Activated CD4-positive, alpha-beta T cell treated with anti-CD3 and anti-CD28 coated beads, Interleukin-2, amount 10 ng/mL, durations not matched to agents 7 days and 5 days (primary cell): ENCODE measurements at regions not wholly inside any gene's neighbourhood (a gene's known extent, or its start where the extent isn't known, plus 50 kb on each side); places are given as distances from the start of the nearest gene placed in this dataset.

Experiments
- CTCF ChIA-PET: fragments of 350-600 bp; sonication (Branson Sonifier 250); formaldehyde crosslinking; loops from one replicate; lab custom pipeline; 2021; ENCODE audit warnings: antibody characterized with exemption; lab: Charles Lee
- POLR2A ChIA-PET: fragments of 350-600 bp; sonication (Branson Sonifier 250); formaldehyde crosslinking; loops from one replicate; lab custom pipeline; 2021; ENCODE audit warnings: antibody characterized with exemption; lab: Charles Lee
- DNase-seq: peaks from one replicate; pipeline ENCODE4 v3.0.0-alpha.2; 2020
- H3K27ac Mint-ChIP-seq: one replicate; pipeline ENCODE4 v1.8.0; 2021; ENCODE audit warnings: mild to moderate bottlenecking, moderate library complexity, mixed read lengths
- H3K27me3 Mint-ChIP-seq: one replicate; pipeline ENCODE4 v1.8.0; 2021; ENCODE audit warnings: mixed read lengths
- H3K36me3 Mint-ChIP-seq: one replicate; pipeline ENCODE4 v1.8.0; 2021; ENCODE audit warnings: low read depth, mixed read lengths
- H3K4me1 Mint-ChIP-seq: one replicate; pipeline ENCODE4 v1.8.0; 2021; ENCODE audit warnings: mixed read lengths
- H3K4me3 Mint-ChIP-seq: one replicate; pipeline ENCODE4 v1.8.0; 2021; ENCODE audit warnings: mild to moderate bottlenecking, moderate library complexity, mixed read lengths
- H3K9me3 Mint-ChIP-seq: one replicate; pipeline ENCODE4 v1.8.0; 2021; ENCODE audit warnings: mixed read lengths

- ChIA-PET CTCF (no interaction called here), POLR2A (no interaction called here)
- no peak for DNase-seq
- Mint-ChIP-seq H3K4me1 (no peaks in the 10 kb centered on the region), H3K4me3 (no peak overlapping the region), H3K27ac (no peak overlapping the region), H3K36me3 (no peaks in the 10 kb centered on the region), H3K27me3 (no peaks in the 10 kb centered on the region), H3K9me3 (peaks cover 33% of the 10 kb centered on the region)
These were observed 1087.0 kb upstream of the AUTS2 start for GRCh38 chr7:68511281-68511680.

- ChIA-PET POLR2A (no interaction called here), CTCF (no interaction called here)
- H3K4me3 Mint-ChIP-seq: no peak overlapping the region
These were observed 1085.8 kb upstream of the AUTS2 start for GRCh38 chr7:68512466-68512865.

DNA sequence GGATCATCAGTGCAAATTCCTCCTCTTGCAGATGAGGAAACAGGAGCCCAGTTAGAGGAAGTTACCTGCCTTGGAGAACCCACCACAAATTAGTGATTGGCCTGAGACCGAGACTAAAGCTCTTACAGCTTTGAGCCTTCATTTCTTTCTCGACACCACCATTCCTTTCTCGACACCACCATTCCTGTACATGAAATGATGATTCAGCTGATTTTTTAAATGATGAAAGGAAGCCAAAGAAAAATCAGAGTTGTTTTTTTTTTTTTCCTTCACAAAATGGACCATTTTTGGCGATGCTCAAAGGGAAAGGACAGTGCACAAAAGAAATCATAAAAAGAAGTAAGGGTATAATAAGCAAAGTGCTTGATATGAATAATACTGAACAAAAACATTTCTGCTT is 1080.2 kb upstream of the AUTS2 start:
- ChIA-PET CTCF (interaction anchor here (0.6 kb wide), 1 partner anchor 875 kb away, joined by 3 read pairs; no protein-coding TSS in a partner anchor), POLR2A (no interaction called here)
- H3K36me3 Mint-ChIP-seq: no peaks in the 10 kb centered on the region
- no peak overlapping the region for H3K4me3 Mint-ChIP-seq
- no peak overlapping the region for H3K27ac Mint-ChIP-seq
- H3K27me3 Mint-ChIP-seq: no peaks in the 10 kb centered on the region
- no peaks in the 10 kb centered on the region for H3K4me1 Mint-ChIP-seq
- DNase-seq: no peak
- peaks cover 23% of the 10 kb centered on the region for H3K9me3 Mint-ChIP-seq

More at GRCh38 chr7:68512466-68512865, 1085.8 kb upstream of the AUTS2 start:
- no peaks in the 10 kb centered on the region for H3K27me3 Mint-ChIP-seq
- H3K9me3 Mint-ChIP-seq: peaks cover 30% of the 10 kb centered on the region
- no peaks in the 10 kb centered on the region for H3K36me3 Mint-ChIP-seq
- no peak for DNase-seq
- no peaks in the 10 kb centered on the region for H3K4me1 Mint-ChIP-seq
- H3K27ac Mint-ChIP-seq: no peak overlapping the region

DNA sequence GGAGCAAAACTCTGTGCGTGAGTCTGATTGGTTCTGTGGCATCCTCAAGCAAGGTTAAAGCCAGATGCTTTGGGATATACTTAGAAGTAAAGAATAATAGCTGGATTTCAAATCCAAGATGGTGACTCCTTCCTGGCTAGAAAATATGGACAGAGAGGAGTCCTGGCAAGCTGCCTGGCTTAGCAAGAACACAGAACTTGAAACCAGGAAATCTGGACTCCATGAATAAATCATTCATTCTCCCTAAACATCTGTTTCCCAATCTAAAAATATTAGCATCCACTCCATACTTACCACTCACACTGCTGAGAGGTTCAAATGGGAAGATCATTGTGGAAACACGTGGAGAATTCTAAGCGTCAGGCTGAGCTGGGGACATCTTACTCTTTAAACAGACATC is 1074.1 kb upstream of the AUTS2 start:
- peaks cover 31% of the 10 kb centered on the region for H3K9me3 Mint-ChIP-seq

GRCh38 chr7:68529221-68529620 is 1069.1 kb upstream of the AUTS2 start:
- no peak for DNase-seq
- no peak overlapping the region for H3K27ac Mint-ChIP-seq
- peaks cover 19% of the 10 kb centered on the region for H3K9me3 Mint-ChIP-seq
- H3K4me3 Mint-ChIP-seq: no peak overlapping the region
- H3K36me3 Mint-ChIP-seq: no peaks in the 10 kb centered on the region
- H3K27me3 Mint-ChIP-seq: no peaks in the 10 kb centered on the region
- ChIA-PET CTCF (no interaction called here), POLR2A (no interaction called here)
- no peaks in the 10 kb centered on the region for H3K4me1 Mint-ChIP-seq

More for the DNA sequence above, 1074.1 kb upstream of the AUTS2 start:
- ChIA-PET CTCF (no interaction called here), POLR2A (no interaction called here)
- H3K27me3 Mint-ChIP-seq: no peaks in the 10 kb centered on the region
- H3K36me3 Mint-ChIP-seq: no peaks in the 10 kb centered on the region
- no peak for DNase-seq
- H3K4me1 Mint-ChIP-seq: no peaks in the 10 kb centered on the region
- H3K27ac Mint-ChIP-seq: no peak overlapping the region
- H3K4me3 Mint-ChIP-seq: no peak overlapping the region

GRCh38 chr7:68535266-68535665 is 1063.0 kb upstream of the AUTS2 start:
- DNase-seq: no peak
- Mint-ChIP-seq H3K9me3 (peaks cover 4% of the 10 kb centered on the region), H3K4me1 (no peaks in the 10 kb centered on the region), H3K27me3 (no peaks in the 10 kb centered on the region), H3K36me3 (no peaks in the 10 kb centered on the region), H3K27ac (no peak overlapping the region), H3K4me3 (no peak overlapping the region)
- ChIA-PET POLR2A (no interaction called here), CTCF (no interaction called here)

DNA sequence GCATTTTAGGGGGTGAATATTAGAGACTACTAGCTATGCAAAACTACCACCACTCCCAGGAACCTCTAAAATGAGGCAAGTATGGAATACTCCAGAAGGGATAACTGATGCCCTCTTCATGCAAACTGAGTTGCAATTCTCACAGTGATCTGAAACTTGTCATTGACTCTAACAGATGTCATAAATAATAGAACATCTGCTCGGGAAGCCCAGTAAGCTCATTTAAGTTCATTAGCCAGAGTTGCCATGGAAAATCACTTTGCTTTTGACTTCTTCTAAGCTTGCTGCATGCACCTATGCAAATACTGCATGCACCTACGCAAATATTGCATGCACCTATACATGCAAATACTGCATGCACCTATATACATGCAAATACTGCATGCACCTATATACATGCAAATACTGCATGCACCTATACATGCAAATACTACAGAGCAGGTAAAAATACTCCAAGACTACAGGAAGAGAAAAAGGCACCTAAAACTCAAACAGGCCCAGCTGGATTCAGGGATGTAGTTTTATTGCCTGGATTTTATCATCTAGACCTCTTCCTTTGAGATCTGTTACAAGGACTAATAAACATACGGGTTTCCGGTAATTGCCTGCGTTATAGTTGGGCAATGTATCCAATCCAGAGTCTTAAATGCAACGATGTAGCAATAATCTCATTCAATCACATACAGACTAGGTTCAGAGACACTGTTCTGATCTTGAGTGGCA is 1061.1 kb upstream of the AUTS2 start:
- H3K27me3 Mint-ChIP-seq: no peaks in the 10 kb centered on the region
- no peak overlapping the region for H3K4me3 Mint-ChIP-seq
- ChIA-PET CTCF (interaction anchor here (0.6 kb wide), 1 partner anchor 835 kb away, joined by 4 read pairs; no protein-coding TSS in a partner anchor), POLR2A (no interaction called here)
- H3K27ac Mint-ChIP-seq: no peak overlapping the region
- no peaks in the 10 kb centered on the region for H3K4me1 Mint-ChIP-seq
- no peaks in the 10 kb centered on the region for H3K36me3 Mint-ChIP-seq
- DNase-seq: no peak
- H3K9me3 Mint-ChIP-seq: peaks cover 6% of the 10 kb centered on the region

DNA sequence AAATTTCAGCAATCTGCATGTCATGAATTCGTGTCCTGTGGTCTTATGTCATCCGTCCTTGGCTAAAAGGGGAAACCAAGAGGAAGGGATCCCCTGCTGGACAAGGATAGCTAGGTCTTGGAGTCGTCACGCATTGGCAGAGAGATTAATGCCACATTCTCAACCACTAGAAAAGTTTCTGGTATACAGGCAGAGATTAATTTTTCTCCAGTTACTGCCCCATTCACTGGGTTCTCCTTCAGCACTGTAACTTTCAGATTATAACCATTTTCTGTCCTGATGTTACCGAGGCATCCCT is 1060.6 kb upstream of the AUTS2 start:
- Mint-ChIP-seq H3K27ac (no peak overlapping the region), H3K27me3 (no peaks in the 10 kb centered on the region), H3K4me1 (no peaks in the 10 kb centered on the region), H3K9me3 (peaks cover 6% of the 10 kb centered on the region), H3K4me3 (no peak overlapping the region), H3K36me3 (no peaks in the 10 kb centered on the region)
- CTCF ChIA-PET: no interaction called here
- no peak for DNase-seq
- POLR2A ChIA-PET: no interaction called here

DNA sequence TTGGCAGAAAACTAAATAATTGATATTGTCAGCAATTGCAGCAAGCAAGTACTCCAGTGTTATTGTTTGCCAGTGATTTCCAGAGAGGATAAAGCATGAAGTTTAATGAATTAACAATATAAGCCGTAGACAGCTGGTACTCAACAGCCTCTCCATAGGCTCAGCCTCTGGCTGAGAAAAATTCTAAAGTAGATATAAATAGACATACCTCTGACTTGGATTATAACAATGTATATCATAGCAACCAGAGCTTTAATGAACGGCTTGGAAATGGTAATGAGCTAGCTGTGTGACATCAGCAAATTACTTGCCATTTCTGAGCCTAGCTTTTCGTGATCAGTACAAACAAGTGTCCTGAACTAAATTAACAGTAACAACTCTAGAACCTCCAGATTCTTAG is 1055.4 kb upstream of the AUTS2 start:
- H3K9me3 Mint-ChIP-seq: peaks cover 17% of the 10 kb centered on the region
- H3K27me3 Mint-ChIP-seq: no peaks in the 10 kb centered on the region
- ChIA-PET CTCF (no interaction called here), POLR2A (no interaction called here)
- H3K4me3 Mint-ChIP-seq: no peak overlapping the region
- no peak for DNase-seq
- H3K36me3 Mint-ChIP-seq: no peaks in the 10 kb centered on the region
- no peak overlapping the region for H3K27ac Mint-ChIP-seq
- no peaks in the 10 kb centered on the region for H3K4me1 Mint-ChIP-seq

DNA sequence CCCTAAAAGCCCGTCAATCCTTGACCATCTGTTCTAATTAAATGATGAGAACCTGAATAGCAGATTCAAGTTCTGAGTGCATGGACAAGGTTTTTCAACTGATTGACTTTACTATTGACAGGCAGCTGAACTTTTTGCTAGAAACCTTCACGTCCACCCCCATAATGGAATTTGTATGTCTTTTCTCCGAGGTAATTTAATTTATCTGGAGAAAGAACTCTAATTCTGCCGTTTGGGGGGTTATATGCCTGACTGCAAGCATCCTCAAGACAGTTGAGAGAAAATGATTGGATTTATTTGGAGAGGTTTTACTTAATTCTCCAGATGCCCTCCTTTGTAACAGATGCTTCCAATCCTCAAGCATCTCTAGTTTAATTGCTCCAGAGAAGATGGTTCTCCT is 1053.4 kb upstream of the AUTS2 start:
- Mint-ChIP-seq H3K27me3 (no peaks in the 10 kb centered on the region), H3K4me1 (no peaks in the 10 kb centered on the region), H3K27ac (no peak overlapping the region), H3K4me3 (no peak overlapping the region), H3K9me3 (peaks cover 18% of the 10 kb centered on the region), H3K36me3 (no peaks in the 10 kb centered on the region)
- ChIA-PET CTCF (interaction anchor here (0.6 kb wide), 1 partner anchor 899 kb away, joined by 4 read pairs; no protein-coding TSS in a partner anchor), POLR2A (no interaction called here)
- DNase-seq: no peak

DNA sequence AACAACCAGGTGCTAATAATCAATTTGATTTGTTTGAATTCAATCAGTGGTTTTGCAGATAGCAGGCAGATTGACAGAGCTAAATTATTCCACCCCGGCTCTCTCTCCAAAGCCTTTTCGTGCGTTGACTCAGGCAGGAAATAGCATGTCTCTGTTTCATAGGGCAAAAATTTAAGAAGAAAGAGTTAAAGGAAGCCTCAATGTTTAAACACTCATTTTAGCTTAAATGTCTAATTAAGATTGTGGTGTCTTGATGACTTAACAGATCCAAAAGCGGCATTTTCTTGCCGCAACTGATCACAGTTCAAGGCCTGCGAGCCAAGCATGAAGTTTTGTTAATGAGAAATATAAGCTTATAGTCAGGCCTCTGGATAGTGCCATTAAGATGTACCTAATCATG is 1051.1 kb upstream of the AUTS2 start:
- CTCF ChIA-PET: no interaction called here
- Mint-ChIP-seq H3K9me3 (peaks cover 16% of the 10 kb centered on the region), H3K36me3 (no peaks in the 10 kb centered on the region), H3K27me3 (no peaks in the 10 kb centered on the region), H3K4me1 (no peaks in the 10 kb centered on the region), H3K4me3 (no peak overlapping the region), H3K27ac (no peak overlapping the region)
- no peak for DNase-seq
- POLR2A ChIA-PET: no interaction called here

- ChIA-PET CTCF (no interaction called here), POLR2A (no interaction called here)
- no peaks in the 10 kb centered on the region for H3K27me3 Mint-ChIP-seq
- peaks cover 16% of the 10 kb centered on the region for H3K9me3 Mint-ChIP-seq
- no peak for DNase-seq
- H3K27ac Mint-ChIP-seq: no peak overlapping the region
- H3K4me1 Mint-ChIP-seq: no peaks in the 10 kb centered on the region
- no peaks in the 10 kb centered on the region for H3K36me3 Mint-ChIP-seq
- no peak overlapping the region for H3K4me3 Mint-ChIP-seq
These were observed 1050.5 kb upstream of the AUTS2 start for GRCh38 chr7:68547799-68548198.

DNA sequence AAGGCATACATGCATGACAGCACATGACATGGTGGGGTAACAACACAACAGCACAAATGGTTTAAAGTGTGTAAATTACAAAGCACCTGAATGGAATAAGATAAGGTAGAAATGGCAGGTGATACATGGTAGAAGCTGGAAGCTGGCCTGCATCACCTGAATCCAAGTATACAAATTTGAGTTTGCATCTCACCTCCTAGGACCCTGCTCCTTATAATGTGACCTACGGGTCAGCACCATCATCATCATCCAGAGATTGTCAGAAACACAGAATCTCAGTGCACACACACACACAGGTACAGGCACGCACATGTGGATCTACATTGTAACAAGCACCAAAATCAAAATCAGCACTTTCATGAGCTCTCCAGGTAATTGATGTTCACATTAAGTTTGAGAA is 1048.2 kb upstream of the AUTS2 start:
- H3K27me3 Mint-ChIP-seq: no peaks in the 10 kb centered on the region
- H3K27ac Mint-ChIP-seq: no peak overlapping the region

DNA sequence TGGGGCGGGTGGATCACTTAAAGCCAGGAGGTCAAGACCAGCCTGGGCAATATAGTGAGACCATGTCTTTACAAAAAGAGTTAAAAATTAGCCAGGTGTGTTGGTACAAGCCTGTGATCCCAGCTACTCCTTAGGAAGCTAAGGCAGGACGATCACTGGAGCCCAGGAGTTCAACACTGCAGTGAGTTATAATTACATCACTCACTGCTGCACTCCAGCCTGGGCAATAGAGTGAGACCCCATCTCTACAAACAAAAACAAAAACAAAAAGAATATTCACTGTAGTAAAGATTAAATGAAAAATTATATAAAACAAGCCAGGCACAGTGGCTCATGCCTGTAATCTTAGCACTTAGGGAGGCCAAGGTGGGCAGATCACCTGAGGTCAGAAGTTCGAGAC is 1047.6 kb upstream of the AUTS2 start:
- ChIA-PET POLR2A (no interaction called here), CTCF (no interaction called here)
- H3K27me3 Mint-ChIP-seq: no peaks in the 10 kb centered on the region
- H3K9me3 Mint-ChIP-seq: peaks cover 20% of the 10 kb centered on the region
- no peak for DNase-seq
- H3K36me3 Mint-ChIP-seq: no peaks in the 10 kb centered on the region
- no peaks in the 10 kb centered on the region for H3K4me1 Mint-ChIP-seq
- no peak overlapping the region for H3K4me3 Mint-ChIP-seq
- H3K27ac Mint-ChIP-seq: no peak overlapping the region

More for the DNA sequence above, 1048.2 kb upstream of the AUTS2 start:
- peaks cover 20% of the 10 kb centered on the region for H3K9me3 Mint-ChIP-seq
- H3K4me3 Mint-ChIP-seq: no peak overlapping the region
- H3K4me1 Mint-ChIP-seq: no peaks in the 10 kb centered on the region
- no peaks in the 10 kb centered on the region for H3K36me3 Mint-ChIP-seq
- no peak for DNase-seq
- ChIA-PET POLR2A (no interaction called here), CTCF (no interaction called here)
